ENCODE measurements at regions not wholly inside any gene's neighbourhood (a gene's known extent, or its start where the extent isn't known, plus 50 kb on each side); places are given as distances from the start of the nearest gene placed in this dataset.

DNA sequence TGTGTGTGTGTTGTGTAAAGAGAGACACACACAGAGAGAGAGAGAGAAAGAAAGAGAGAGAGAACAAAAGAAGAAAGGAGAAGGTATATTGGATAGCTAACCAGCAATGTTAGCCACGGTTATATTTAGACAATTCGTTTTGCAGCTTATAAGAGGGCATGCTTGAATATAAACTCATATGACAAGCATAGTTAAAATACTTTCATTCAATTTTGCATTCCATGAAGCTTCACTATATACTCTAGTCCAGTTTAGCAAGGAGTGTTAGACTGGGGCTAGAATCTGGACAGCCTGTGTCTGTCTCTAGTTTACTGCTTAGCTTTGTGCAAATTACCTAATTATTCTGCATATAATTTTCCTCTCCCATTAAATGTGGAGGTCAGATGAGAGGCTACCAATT lies 525.9 kb upstream of the ZFP42 start:
- TF ChIP-seq POLR2A (IDR thresholded peaks at IDR 0.05) = no peak
- TF ChIP-seq, protein P1, sequence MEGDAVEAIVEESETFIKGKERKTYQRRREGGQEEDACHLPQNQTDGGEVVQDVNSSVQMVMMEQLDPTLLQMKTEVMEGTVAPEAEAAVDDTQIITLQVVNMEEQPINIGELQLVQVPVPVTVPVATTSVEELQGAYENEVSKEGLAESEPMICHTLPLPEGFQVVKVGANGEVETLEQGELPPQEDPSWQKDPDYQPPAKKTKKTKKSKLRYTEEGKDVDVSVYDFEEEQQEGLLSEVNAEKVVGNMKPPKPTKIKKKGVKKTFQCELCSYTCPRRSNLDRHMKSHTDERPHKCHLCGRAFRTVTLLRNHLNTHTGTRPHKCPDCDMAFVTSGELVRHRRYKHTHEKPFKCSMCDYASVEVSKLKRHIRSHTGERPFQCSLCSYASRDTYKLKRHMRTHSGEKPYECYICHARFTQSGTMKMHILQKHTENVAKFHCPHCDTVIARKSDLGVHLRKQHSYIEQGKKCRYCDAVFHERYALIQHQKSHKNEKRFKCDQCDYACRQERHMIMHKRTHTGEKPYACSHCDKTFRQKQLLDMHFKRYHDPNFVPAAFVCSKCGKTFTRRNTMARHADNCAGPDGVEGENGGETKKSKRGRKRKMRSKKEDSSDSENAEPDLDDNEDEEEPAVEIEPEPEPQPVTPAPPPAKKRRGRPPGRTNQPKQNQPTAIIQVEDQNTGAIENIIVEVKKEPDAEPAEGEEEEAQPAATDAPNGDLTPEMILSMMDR (IDR thresholded peaks at IDR 0.05) = no peak
